Hepatocyte (in vitro differentiated cells): ENCODE measurements at regions not wholly inside any gene's neighbourhood (a gene's known extent, or its start where the extent isn't known, plus 50 kb on each side); places are given as distances from the start of the nearest gene placed in this dataset.

Source experiments
- CTCF ChIP-seq: fragments of 200-600 bp; sonication (generic); IDR thresholded peaks from 2 replicates; pipeline ENCODE4 v1.5.1; 2016; ENCODE audit warnings: antibody characterized with exemption, mild to moderate bottlenecking; ENCODE audit not compliant: poor library complexity
- EZH2 ChIP-seq: fragments of 200-600 bp; sonication (generic); IDR thresholded peaks from 2 replicates; pipeline ENCODE4 v1.6.1; 2016; ENCODE audit warnings: antibody characterized with exemption, mild to moderate bottlenecking, borderline replicate concordance
- EZH2phosphoT487 ChIP-seq: fragments of 200-600 bp; sonication (generic); IDR thresholded peaks from one replicate; pipeline ENCODE4 v1.6.1; 2018; ENCODE audit warnings: antibody characterized with exemption, mild to moderate bottlenecking, low read depth, moderate library complexity; ENCODE audit not compliant: unreplicated experiment, severe bottlenecking

GRCh38 chr16:9479008-9479407, 387.6 kb downstream of the HAPSTR1 start:
- peak; percentile 31 for TF ChIP-seq CTCF
- no peak for TF ChIP-seq EZH2
- no peak for TF ChIP-seq EZH2phosphoT487
